GM18508 (cell line): ENCODE measurements at regions not wholly inside any gene's neighbourhood (a gene's known extent, or its start where the extent isn't known, plus 50 kb on each side); places are given as distances from the start of the nearest gene placed in this dataset.

Experiments
- ATAC-seq: cut with Tn5 transposase; IDR thresholded peaks from one replicate; pipeline ENCODE4 v1.9.1; 2021; ENCODE audit warnings: moderate number of reproducible peaks; ENCODE audit not compliant: insufficient read depth, unreplicated experiment

DNA sequence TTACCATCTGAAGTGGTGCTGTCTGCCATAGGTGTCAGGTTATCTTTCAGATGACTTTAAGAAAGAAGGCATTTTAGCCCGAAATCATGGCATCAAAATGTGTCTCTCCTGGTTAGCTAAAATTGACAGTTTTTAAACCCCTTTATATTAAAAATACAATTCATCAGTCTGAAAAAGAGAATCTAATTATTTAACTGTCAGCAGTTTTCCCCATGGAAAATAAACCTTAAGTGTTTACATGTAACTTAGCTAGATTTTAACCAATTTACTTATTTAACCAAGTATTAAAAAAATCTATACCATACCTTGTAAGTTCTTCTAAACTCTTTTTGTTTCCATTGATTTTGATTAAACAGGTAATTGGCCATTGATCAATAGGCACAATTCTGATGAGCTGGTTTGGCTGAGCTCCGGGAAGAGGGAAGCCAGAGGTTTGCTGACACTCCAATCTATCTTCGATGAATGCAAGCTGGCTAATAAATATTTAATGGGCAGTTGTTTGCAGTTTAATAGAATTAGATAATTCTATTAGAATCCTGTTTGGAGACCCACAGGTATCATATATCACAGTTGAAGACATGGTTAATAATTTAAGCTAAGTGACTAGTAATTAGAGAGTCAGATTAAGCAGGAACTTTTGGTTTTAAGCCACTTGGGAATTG, 114.0 kb downstream of the MAT2B start:
- no peak for ATAC-seq

DNA sequence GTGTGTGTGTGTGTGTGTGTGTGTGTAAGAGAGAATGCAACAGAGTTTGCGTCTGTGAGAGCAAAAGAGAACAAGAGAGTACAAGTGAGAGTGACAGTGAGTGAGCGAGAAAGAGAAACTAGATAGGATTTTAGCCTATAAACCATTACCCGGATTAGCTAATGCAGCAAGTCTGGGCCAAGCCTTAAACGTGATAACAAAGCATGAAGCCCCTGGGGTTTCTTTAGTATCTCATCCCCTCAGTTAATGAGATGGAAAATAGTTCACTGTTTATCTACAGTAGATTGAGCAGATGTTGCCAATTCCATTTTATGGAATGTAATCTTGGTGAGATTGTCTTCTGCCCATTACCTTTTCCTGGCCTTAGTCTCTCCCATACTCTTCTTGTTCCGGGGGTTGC, 114.5 kb downstream of the MAT2B start:
- no peak for ATAC-seq

DNA sequence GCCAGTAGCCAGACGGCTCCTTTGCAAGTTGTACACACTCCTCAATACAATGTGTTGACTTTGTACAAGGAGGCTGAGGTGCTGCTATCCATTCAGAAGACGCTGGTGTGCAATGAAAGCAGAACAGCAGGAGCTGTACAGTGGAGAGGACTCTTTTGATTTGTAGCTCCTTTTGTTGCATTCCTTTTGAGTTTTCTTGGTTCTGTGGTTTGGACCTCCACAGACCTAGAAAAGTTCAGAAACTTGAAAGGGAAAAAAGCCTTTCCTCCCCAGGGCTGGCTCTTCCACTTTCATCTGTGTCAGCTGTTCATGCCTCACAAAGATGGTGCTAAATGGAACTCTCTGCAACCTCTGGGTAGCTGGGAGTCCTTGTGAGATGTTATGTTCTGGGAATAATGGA, 117.4 kb downstream of the MAT2B start:
- no peak for ATAC-seq

DNA sequence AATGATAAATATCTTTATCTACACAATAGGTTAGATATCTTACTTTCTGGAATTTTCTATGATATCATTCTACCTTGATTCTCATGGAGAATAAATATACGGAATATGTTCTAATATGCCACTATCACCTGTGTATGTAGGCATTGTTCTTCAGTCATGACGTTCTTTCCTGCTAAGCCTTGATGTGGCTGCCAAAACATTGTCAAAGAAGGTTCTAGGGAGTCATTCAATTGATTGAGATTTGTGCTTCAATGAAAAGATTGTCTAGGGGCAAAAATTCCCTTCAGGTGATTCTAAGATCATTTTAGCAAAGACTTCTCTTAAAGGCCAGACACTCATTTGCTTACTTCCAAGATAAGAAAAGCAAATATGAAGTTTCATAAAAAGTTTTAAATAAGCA, 118.1 kb downstream of the MAT2B start:
- no peak for ATAC-seq

DNA sequence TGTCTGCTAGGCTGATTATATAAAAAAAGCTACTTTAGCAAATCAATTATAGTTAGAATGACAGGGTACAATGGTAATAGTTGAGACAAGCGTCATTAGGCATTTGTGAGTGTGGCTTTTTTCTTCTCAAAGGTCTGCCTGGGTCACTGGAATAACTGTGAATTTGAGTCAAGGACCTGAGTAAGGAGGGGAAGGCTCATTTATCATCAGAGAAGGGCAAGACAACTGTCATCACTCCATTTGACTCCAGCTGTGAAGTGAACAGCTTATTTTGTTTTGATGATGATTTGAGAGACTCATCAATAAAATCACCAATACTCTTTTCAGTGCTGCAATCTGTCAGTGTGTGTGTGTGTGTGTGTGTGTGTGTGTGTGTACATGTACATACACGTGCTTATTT, 118.6 kb downstream of the MAT2B start:
- ATAC-seq, result no peak

DNA sequence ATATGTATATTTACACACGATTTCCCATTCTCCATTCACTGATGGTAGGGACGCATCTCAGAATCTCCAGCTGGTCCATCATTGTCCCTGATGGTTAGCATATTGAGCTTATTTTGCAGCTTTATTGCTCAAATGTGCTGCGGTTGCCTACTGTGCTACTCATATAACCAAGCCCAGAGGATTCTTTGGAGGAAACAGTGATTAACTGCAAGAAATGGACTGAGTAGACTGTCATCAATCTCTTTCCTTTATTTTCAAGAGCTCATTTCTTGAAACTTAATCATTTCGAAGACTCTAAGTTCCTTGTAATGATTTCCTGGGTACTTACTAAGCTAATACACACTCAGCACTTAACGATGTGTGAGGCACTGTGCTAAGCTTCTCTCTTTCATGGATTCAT, 119.0 kb downstream of the MAT2B start:
- no peak for ATAC-seq

DNA sequence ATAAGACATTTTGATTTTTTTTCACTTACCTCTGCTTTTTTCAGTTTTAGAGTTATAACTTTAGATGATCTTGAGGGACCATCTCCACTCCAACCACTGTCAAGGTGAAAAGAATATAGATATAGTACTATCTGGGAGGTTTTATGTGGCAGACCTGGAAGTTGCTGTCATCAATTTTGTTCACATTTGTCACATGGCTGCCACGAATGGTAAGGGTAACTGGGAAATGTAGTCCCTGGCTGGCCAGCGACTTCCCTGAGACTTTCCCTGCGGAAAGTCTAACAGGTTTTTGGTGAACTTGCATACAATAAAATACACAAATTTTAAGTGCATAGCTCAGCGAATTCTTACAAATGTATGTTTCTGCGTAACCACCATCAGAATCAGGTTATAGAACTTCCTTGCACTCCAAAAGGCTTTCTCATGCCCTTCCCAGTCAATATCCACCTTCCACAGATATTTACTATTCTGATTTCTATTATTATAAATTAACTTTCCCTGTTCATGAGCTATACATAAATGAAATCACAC, 121.5 kb downstream of the MAT2B start:
- no peak for ATAC-seq

DNA sequence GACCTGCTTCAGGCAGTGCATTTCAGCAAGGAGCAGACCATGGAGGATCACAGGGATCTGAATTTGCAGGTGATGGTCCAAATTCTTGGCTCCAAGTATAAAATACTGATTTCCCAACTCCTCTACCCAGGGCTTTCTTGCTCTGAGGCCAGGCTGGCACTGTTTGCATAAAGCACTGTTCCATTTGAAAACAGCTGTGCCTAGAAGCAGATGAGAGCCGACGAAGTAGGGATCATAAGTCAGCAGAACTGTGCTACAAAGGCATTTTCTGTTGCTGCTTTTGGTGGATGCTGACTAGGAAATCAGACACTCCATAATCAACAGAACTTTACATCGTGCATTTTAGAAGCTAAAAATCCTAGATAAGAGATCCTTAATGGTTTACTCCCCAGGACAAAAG, 126.4 kb downstream of the MAT2B start:
- no peak for ATAC-seq

DNA sequence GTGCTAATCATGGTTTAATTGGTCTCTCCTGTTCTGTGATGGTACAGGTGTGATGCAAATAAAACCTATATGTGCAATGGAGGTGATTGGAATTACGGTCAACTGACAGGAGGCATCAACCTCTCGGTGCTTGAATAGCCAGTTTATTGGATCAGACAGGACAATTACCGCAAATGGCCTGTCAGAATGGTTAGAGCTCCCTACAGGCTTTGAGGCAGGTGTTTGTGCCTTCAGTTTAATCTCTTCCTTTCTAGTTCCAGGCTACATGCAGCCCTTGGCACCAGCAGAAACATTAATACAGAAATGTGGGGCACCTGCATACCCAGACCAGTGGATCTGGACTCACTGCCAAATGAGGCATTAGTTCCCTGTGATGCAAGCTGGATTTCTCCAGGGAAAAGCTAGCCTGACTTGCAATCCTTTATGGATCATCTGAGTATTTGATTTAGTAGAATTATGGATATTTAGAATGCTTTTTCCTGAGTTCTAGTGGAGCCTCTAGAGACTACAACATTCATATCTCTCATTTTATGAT, 128.6 kb downstream of the MAT2B start:
- no peak for ATAC-seq

DNA sequence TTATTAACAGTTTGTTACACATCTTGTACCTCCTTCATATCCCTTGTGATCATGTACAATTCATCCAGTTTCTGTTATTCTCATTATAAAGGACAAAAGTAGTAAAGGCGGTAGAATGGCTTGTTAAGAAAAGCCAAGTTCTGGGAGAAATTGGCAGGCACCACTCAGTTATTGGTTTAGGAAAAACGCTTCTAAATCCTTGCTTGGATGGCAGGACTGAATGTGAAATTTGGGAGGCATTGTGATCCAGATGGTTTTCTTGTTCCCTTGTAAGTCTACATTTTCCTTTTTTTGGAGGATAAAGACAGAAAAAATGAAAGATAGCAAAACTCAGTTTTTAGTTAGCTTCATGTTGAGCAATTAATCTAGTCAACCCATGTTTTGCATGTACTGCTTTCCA, 130.2 kb downstream of the MAT2B start:
- no peak for ATAC-seq

DNA sequence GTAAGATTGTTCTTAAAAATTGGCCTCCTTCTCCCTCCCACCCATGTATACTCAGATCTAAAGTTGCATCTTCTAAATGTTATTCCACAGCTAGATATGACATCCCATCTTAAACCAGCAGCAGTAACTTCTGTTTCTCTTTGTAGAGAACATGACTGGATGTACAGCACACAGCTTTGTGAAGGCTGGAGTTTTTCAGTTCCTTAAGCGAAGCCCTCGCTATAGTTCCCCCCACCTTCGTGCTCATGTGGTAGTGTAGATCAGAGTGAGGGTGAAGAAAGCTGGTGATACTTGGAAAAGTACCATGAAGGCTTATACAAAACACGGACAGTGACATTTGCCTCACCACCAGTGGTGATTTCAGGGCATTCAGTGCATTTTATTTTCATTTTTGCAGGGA, 137.5 kb downstream of the MAT2B start:
- no peak for ATAC-seq

DNA sequence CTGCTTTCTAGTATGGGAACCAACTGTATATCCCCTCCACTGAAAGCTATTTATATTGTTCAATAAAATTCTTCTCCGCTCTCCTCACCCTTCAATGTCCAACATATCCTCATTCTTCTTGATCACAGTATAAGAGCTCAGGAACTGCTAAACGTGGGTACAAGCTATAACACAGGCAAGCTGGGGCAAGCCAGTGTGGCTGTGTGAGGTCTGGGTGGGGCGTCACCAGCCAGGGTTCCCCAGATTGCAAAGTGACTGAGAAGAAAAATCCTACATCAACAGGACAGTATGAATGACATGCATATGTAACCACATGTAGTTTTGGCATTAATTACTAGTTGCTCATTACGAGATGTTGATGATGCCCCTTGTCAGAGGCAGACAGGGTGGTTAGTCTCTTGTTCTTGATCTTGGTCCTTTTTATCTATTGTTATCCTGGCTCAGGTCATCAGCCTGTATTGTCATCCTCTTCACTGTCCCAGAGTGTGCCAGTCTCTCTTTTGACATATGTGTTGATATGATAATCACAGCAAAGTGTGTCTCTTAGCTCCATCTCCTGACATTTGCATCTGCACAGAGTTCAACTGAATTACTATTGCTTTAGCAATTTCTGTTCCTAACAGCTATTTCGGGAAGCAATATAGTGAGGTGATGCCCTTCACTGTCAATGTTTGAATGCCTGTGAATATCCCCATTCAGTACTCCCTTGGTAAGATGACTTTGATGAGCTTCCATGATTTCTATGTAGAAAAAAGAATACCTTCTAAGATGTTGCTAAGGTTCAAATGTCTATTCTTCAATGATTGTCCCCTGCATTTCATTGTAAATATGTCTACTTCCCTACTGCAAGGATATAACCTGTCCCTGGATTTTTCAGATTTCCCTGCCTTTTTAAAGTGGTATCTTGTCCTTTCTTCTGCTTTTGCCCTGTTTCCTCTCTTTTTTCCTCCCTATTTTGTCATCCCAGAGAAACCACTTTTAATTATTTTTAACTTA, 140.3 kb downstream of the MAT2B start:
- no peak for ATAC-seq

DNA sequence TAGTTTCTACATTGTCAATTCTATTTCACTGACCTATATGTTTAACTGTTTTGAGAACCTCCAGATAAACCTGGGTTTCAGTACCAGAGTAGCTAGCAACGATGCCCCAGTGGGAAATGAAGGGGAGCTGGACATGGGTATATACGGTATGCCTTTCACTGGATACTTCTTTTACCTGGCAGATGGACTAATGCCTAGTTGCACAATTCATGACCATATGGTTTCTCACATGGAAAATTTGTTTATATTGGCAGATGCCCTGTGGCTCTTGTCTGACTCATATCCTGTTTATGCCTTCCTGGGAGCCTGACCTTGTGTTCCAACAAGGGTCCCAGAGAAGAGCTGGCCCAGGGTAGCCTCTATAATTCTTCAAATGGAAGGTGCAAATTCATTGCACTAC, 144.1 kb downstream of the MAT2B start:
- ATAC-seq, result no peak

DNA sequence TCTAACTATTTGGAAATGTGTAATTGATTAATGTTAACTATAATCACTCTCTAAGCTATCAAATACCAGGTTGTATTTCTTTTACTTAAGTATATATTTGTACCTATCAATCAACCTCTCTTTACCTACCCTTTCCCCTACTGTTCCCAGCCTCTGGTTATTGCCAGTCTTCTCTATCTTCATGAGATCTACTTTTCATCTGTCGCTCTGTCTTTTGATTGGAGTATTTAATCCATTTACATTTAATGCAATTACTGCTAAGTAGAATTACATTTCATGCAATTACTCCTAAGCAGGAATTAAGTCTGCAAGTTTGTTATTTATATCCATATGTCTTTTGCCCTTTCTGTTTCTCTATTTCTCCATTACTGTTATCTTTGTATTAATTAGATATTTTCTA, 148.1 kb downstream of the MAT2B start:
- no peak for ATAC-seq

DNA sequence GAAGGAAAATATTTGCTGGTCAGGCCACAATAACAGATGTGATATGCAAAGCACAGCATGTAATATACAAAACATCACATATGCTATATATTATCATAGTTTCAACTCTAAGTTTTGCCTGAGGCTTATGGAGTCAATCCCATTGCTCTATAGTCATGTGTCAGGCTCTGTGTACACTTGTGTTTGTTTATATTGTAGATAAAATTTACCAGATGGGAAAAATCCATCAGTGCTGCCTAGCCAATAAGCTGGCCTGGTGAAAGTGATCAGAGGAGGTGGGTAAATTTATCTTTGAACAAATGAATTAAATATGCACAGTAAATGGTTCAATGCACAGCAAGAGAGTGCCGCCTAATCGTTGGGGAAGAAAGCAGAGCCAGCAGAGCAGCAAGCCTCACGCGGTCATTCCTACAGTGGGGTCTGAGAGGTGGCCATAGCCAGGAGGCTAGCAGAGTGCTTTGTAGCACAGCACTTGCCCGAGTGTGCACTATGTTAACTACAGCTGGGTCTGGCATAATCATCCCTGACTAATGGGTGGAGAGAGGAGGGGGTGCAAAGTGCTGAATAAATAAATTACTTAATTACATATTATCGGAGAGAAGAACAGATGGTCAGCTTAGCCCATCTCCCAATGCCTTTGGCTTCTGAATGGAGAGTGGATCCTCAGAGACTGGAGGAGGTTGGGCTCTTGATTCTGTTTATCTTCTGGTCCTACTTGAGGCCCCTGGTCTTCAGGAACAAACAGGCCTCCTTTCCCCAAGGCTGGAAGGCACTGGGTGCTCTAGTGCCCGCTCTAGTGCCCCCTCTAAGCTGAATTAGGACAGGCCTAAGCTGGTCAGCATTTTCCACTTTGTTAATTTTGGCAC, 153.5 kb downstream of the MAT2B start:
- no peak for ATAC-seq

DNA sequence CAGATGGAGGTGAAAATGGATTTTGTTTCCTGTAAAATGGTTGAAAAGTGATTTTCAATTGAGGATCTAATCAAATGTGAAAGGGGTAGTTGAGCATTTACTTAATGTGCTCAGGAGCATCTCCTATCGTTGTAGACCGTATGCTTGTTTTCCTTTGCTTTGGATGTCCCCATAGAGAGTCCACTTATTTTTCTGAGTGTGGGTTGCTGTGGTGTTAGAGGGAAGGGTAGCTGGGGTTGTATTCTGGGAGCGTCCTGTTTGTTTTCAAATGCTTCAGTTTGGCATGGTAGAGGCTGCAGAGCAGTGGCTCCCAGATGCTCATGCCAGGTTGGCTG, 154.1 kb downstream of the MAT2B start:
- ATAC-seq, result no peak

DNA sequence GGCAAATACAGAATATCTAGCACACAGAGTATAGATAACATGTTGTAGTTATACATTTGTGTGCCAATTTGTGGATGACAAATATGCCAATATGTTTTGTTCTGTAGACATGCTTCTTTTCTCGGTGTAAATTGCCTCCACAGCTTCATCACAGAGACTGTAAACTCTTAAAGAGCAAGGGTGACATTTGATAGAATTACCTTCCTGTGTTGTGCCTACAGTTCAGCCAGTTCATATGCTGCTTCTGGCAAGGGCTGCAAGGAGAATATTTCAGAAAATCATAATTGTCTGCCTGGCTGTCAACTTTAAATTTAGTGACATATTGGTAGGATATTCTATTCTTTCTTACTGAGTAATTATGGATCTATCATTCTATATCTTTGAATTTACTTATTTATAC, 155.1 kb downstream of the MAT2B start:
- no peak for ATAC-seq

DNA sequence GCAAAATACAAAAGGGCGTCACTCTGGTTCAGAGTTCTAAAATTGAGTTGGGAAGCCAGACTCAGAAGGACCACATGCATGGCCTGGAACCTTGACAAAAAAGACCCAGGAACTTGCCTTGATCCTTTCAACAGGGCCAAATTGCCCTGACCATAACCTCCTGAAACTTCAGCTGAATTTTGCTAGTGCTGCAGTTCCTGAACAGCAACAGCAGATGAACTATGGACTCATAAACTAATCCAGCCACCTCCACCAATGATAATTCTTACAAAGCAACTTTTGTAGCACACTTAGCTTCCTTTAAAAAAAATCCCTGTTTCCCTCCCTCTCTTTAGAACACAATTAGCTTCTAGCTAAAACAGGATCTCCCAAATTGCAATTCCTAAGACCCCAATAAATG, 155.9 kb downstream of the MAT2B start:
- ATAC-seq, result no peak

DNA sequence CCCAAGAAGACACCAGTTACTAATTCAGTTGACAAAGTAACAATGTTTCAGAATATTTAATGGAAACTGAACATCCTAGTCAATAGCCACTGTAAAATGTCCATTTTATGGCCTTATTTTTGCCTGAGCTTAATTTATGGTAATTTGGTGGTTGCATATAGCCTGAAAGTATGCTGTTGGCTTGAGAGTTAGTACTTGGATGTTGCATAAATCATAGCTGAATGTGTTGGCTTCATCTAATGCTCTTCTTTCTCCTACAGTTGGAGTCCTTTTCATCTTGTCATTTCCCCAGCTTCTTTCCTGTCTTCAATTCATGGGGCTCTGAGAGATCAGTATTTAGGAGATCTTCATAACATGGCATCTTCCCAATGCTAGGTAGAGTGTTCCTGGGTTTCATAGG, 164.6 kb downstream of the MAT2B start:
- ATAC-seq, result no peak

DNA sequence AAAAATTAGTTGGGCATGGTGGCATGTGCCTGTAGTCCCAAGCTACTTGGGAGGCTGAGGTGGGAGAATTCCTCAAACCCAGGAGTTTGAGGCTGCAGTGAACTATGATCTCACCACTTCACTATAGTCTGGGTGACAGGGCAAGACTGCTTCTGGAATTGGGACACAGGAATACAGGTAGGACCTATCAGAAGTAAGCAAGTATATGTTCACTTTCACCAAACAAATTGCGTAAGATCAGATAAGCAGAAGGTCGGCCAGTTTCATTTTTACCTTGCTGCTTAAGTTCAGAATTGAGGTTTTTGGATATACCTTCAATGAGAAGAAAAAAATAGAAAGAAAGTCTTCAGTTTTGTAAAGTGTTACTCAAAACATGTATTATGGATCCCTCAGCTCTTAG, 171.7 kb downstream of the MAT2B start:
- no peak for ATAC-seq
